ENCODE measurements at regions not wholly inside any gene's neighbourhood (a gene's known extent, or its start where the extent isn't known, plus 50 kb on each side); places are given as distances from the start of the nearest gene placed in this dataset.

DNA sequence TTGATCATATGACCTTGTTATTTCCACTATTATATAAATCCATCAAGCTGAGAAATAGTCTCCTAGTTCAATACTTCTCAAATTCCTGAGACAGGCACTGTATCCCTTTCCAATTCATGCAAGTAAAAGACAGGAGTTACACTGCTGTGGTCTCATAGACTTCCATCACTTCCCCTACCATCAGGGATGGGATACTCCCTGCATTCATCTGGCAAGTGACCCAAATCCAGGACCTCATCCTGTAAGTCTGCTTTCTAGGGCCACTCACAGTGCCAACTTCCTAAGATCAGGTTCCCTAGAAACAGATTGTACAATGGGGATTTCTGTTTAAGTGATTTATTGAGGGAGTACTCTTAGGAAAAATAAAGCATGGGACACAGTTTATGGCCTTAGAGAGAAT is 424.0 kb upstream of the CDH7 start:
- in situ Hi-C loops (cut with HindIII; ENCODE audit: low sequenced_read_pairs) = no loop called here

DNA sequence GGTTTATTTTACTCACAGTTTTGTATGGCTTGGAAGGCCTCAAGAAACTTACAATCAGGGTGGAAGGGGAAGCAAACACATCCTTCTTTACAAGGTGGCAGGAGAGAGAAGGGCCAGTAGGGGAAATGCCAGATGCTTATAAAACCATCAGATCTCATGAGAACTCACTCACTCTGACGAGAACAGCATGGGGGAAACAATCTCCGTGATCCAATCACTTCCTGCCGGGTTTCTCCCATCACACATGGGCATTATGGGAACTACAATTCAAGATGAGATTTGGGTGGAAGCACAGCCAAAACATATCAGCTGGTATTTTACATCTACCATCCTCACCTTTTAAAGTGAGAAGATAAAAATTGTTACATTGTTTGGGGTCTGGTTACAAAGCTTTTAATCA is 427.9 kb upstream of the CDH7 start:
- in situ Hi-C loops (cut with HindIII; ENCODE audit: low sequenced_read_pairs) = no loop called here

DNA sequence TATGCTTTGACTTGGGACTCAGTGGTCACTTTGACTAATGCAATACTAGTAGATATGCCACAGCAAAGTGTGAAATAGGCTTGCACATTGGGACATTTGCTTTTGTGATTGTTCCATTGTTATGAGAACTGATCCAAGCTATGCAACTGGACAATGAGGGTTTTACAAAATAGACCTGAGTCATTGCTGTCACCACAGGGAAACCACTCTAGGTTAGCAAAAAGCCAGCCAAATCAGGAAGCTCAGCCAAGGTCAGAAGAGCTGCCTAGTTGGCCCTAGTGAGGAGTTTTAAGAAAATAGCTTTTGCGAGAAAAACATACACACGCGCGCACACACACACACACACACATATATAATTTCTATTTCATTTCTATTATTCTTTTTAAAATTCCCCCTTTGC is 452.4 kb upstream of the CDH7 start:
- in situ Hi-C loops (cut with HindIII; ENCODE audit: low sequenced_read_pairs) = no loop called here

DNA sequence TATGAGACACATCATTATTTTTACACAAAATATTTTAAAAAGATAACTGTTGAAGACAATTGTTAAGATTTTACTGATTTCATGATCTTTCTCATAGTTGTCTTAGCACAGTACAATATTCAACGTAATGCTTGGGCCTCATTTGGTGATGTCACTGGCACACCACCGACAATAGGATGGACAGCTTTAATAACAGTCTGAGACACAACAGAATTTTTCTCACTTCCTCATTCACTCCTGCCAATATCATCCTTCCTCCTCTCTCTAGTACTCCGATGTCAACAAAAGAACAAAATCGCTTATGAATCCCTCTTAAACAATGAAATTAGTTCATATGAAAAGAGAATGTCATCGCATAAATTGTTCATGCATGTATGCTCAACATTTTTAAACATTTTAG is 461.9 kb upstream of the CDH7 start:
- in situ Hi-C loops (cut with HindIII; ENCODE audit: low sequenced_read_pairs) = no loop called here

DNA sequence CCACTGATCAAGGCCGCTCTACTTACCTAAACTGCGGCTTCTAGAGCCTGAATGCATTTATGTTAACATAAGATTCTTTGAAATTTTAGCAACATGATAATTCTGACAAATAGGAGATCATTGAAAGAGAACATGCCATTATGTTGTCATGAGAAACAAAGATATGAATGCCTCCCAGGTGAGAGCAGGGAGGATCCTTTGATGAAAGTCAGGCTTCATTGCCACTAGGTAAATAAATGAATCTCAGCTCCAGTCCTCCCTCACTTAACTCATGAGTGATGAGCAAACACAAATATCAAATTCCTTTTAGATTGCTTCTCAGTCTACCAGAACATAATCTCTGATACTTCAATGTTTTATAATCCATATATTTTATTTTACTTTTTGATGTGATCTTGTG is 463.2 kb upstream of the CDH7 start:
- in situ Hi-C loops (cut with HindIII; ENCODE audit: low sequenced_read_pairs) = no loop called here

DNA sequence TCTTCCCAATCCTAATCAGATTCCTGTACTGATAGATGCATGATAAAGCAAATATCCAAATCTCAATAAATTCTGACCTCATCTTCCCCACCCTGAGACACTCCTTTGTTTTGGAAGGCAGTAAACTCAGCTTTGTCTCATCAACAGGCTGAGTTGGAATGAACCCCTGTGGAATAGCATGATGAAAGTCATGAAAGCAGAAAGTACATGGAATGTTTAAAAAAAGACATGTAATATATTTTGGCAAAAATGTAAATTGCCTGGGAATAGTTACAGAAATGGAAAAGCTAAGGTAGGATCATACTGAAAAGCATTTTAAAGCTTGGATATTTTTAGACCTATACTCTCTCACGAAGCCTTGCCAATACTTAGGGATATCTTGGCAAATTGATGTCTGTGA is 468.7 kb upstream of the CDH7 start:
- in situ Hi-C loops (cut with HindIII; ENCODE audit: low sequenced_read_pairs) = no loop called here

DNA sequence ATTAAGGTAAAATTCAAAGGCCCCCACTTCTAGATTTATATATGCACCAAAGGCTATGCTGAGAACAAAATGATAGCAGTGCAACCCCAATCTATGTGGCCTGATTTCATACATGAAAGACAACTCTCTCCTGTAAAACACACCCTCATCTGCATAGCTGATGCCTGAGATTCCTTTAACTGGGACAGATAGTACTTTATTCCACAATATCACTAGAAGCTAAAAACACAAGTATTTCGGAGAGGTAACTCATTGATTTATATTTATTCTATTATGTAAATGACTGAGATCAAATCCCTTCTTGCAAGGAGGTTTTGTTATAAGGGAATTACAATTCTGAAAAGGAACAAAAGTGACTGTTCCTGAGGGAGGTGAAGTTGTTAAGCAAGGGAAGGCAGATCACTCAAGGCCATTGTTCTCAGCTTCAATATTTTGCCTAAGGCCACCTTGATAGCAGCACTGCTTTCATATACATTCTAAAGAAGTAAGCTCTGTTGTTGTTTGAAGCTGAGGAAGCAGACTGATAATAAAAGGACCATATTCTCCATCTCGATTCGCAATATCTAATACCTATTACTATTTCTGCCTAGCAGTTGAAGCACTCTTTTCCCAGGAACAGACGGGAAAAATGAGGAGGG is 471.0 kb upstream of the CDH7 start:
- in situ Hi-C loops (cut with HindIII; ENCODE audit: low sequenced_read_pairs) = no loop called here

DNA sequence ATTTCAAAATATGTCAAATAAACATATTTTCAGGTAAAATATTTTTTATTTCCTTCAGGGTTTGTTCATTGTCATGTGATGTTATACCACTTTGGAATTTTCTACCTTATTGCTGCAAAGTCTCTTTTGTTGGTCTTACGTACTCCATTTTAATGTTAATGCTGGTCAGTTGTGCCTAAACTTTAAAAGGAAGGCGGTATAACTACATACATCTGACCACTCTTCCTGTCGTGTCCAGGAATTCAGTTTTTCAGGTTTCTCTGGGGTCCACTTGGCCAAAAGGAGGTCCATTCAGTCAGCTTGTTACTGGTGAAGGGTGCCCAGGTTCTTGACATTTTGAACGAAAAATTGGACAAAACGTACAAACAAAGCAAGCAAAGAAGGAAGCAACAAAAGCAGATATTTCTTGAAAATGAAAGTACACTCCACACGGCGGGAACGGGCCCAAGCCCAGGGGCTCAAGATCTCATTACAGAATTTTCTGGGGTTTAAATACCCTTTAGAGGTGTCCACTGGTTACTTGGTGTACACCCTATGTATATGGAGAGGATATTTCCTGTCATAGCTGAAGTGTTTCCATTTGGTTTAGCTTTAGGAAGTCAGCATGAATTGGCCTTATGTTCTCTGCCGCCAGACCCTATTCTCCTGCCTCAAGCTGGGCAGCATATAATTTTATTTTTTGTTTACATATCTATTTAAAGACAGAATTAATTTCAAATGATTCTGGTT is 471.7 kb upstream of the CDH7 start:
- in situ Hi-C loops (cut with HindIII; ENCODE audit: low sequenced_read_pairs) = no loop called here

DNA sequence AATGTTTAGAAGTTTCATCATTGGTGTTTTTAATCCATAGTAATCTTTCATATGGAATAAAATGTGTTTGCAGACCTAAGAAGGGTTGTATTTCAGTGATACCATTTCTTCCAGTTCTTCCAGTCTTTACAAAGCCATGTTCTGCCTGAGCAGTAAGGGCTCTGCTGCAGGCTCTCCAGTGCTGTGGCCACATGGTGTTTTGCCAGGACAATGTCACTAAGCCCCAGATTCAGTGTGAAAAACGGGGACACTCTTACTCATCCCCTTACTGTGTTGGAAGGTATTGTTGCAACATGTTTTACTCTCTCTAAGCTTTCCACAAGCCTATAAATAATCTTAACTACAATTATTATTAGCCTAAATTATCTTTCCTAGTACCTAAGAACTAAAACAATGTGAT is 481.4 kb upstream of the CDH7 start:
- in situ Hi-C loops (cut with HindIII; ENCODE audit: low sequenced_read_pairs) = no loop called here

DNA sequence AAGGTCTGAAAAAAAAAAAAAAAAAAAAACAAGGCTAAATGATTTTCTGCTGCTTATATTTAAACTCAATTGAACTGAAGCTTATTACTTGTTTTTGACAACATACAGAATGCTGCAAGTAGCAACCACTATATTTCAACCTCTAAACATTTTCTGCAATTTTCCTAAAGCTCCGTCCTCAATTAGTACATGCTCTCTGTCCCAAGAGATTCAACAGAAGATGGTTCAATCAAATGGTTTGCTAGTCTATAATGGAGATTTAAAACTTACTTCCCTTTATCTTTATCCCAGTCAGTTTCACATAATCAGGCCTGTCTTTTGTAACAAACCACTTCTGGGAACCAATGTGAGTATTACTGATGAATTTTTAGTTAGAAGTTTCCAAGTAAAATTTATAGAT is 485.1 kb upstream of the CDH7 start:
- in situ Hi-C loops (cut with HindIII; ENCODE audit: low sequenced_read_pairs) = no loop called here

DNA sequence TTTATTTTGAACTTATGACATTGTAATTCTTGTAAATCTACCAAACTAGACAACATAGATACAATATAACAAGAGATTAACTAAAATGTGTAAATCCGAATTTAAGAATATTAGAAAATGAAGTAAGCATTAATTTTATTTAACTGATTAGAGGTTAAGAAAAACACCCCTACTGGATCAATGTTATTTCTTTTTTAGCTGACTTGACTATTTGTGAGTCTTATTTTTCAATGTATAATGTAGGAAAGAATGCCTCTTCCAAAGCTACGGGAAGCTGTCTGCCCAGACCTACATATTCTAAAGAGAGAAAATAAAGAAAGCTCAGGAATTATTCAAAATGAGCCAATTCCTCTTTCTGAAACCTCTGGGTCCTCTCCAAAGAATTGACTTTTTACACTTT is 490.8 kb upstream of the CDH7 start:
- in situ Hi-C loops (cut with HindIII; ENCODE audit: low sequenced_read_pairs) = no loop called here

DNA sequence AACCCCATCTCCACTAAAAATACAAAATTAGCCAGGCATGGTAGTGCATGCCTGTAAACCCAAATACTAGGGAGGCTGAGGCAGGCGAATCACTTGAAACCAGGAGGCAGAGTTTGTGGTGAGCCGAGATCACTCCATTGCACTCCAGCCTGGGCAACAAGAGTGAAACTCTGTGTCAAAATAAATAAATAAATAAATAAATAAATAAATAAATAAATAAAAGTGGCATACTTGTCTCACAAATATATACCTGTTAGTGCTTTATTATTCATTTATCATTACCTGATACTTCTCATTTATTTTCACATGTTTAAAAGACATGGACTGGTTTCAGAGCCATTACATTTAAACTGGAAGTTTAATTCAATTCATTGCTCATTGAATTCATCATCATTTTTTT is 491.4 kb upstream of the CDH7 start:
- in situ Hi-C loops (cut with HindIII; ENCODE audit: low sequenced_read_pairs) = no loop called here

DNA sequence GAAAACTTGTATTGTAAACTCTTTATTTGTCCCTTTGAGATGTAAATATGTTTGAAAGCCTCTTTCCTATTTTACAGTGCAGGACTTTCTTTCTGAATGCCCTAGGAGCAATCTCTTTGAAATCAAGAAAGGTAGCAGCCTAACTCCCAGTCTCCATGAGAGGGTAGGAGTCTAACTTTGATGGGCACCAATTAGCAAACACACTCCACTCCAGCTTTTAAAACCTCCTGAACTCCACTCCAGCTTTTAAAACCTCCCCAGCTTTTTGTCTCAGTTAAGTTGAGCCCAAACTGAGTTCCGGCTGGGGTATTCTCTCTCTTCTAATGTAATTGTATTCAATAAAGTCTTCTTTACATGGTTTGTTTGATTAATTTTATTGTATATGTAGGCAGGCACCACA is 493.7 kb upstream of the CDH7 start:
- in situ Hi-C loops (cut with HindIII; ENCODE audit: low sequenced_read_pairs) = no loop called here

DNA sequence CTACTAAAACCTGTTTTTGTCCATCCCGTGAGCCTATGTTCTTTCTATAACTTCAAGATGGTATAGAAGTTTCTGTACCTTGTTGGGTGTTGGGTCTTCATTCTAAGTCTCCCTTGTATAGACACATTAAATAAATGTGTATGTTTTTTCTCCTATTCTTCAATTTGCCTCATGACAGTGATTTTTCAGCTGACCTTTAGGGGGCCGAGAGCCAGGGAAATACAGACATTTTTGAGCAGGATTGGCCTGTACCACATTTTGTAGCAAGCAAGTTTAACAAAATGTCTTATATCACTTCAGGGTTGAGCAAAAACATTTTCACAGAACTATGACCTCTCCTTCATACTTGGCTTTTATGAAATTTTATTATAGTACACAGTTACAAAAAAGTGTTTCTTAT is 495.4 kb upstream of the CDH7 start:
- in situ Hi-C loops (cut with HindIII; ENCODE audit: low sequenced_read_pairs) = no loop called here

DNA sequence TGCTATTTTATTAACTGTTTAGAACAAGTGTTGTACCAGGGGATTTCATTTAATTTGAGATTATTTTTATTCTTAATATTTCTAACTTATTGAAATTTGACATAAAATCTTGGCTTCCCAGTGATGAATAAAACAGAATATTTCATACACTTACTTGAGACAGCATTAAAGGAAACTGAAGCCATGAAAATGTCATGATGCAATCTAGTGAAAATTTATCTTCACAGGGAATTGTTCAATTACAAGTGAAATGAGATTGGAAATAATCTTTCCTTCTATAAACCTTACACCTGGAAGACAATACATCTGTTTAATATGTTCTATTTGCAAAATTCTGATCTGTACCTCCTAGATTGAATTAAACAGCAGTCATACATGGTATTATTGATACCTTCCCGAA is 511.0 kb upstream of the CDH7 start:
- in situ Hi-C loops (cut with HindIII; ENCODE audit: low sequenced_read_pairs) = no loop called here

DNA sequence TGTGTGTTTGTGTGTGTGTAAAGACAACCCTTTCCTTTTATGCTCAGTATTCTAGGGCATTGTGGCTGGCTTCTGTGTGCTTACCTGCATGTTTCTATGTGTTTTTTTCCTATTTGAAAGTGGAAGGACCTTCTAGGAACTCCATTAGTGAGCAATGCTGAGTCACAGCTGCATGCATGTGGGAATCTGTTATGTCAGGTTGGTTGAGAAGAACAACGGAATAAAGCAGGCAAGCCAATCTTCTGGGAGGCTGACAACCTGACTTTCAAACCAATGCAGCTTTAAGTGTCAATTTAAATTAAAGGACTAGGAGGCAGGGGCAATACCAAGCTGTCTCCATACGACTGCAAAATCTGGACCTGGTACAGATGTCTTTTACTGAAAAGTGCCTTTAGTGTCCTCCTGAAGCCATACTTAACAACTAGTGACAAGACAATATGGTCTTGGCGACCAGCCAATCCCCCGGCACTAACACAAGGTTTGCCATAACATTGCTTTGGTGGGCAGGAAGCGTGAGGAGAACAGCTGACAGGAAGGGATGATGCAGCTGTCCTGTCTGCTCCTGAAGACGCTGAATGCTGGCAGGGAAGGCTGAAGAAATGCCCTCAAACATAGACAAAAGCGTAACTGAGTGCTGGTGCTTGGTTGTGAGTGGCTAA is 514.7 kb upstream of the CDH7 start:
- in situ Hi-C loops (cut with HindIII; ENCODE audit: low sequenced_read_pairs) = no loop called here

DNA sequence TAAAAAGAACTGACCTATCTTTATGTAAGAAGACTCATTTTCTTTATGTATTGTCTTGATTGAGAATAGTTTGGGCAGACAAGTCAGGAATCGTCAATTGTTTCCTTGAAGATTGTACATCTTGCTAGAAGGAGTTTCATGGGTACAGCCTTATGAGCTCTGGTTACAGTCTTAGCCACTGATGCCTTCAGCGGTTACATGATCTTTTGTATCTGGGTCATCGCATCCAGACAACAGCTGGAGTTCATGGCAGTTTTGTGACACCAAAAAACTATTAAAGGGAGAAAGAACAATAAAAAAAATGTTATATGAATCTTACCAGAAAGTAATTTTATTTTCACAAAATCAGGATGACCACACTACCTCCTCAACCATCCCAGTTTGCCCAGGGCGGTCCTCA is 520.5 kb upstream of the CDH7 start:
- in situ Hi-C loops (cut with HindIII; ENCODE audit: low sequenced_read_pairs) = no loop called here

DNA sequence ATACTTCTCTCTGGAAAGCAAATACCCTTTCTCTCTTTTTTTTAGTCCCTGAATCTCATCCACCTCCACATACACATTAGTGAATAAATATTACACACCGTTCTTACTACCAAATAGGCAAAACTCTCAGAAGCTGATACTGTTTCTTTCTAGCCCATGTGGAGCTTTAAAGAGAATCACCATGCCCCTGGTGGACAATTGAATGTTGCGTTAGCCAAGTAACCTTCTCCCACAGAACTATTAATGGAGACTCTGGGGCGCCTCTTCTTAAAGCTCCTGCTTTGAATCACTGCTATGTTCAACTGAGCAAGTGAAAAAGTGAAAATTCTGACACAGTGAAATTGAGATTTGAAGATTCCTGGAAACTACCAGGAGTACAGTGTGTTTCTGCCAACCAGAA is 522.8 kb upstream of the CDH7 start:
- in situ Hi-C loops (cut with HindIII; ENCODE audit: low sequenced_read_pairs) = no loop called here

DNA sequence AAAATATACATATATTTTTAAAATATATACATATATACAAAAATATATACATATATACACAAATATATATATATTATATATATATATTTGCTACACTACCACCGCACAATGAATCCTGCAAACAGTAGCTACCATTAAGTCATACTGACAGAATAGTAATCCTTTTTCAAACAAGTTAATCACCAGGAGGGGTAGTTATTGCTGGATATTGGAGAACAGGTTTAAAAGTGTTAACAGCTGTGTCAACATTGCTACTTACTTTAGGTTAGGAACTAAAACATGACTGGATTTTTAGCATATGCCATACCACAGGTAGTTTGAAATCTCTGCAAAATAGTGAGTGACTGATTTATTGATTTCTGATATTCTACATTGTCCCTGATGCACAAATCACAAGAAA is 529.1 kb upstream of the CDH7 start:
- in situ Hi-C loops (cut with HindIII; ENCODE audit: low sequenced_read_pairs) = no loop called here

DNA sequence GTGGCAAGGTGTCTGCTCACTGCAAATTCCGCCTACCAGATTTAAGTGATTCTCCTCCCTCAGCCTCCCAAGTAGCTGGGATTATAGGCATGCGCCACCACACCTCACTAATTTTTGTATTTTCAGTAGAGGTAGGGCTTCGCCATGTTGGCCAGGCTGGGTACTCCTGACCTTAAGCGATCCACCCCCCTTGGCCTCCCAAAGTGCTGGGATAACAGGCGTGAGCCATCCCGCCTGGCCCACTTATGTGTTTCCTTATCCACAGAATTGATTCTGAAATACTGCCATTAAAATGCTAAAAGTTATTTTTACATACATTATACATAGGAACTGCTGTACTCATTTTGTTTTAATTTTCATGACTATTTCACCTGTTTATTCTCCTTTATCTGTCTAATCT is 529.7 kb upstream of the CDH7 start:
- in situ Hi-C loops (cut with HindIII; ENCODE audit: low sequenced_read_pairs) = no loop called here

DNA sequence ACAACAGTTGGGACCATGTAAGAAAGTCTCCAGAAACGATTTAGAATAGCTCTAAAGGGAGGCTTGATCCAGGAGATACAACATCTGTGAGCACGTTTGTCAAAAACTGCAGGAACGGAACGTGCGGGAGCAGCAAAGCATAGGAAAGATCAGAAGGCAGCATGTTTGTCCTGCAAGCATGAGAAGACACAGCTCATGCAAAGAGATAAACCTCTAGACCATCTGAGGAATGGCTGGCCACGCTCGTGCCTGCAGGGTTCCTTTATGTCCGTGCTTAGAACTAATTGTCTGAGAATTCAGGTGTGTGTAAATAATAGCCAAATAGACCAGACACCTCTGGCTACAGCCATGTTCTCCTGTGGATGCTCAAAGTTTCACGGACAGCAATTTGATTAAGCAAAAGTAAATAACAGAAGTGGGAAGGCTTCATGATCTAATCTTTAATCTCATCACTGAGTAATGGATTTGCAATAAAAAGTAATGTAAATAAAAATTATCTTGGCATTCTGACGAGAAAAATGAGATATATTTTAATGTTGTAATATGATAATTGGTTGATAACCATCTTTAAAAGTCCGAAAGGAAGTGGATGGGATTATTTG is 534.8 kb upstream of the CDH7 start:
- in situ Hi-C loops (cut with HindIII; ENCODE audit: low sequenced_read_pairs) = no loop called here

DNA sequence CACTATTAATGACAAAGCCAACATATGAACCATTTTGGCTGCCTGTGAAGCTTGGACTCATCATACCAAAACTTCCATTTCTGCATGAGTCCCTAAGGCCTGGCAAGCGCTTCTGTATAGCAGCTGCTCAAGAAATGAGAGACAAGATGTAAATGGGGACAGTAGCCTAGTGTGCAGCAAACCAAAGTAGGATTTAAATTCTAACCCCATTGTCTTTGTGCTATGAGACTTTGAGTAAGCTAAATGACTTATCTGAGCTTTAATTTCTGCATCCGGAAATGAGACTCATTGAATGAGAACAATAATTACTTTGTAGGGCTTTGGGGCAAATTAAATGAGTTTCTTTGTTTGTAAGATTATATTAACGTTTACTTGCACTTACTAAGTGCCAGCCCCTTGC is 536.4 kb upstream of the CDH7 start:
- in situ Hi-C loops (cut with HindIII; ENCODE audit: low sequenced_read_pairs) = no loop called here
